Spleen (tissue), 11 donors: ENCODE measurements at regions not wholly inside any gene's neighbourhood (a gene's known extent, or its start where the extent isn't known, plus 50 kb on each side); places are given as distances from the start of the nearest gene placed in this dataset.

Experiments used
- DNase-seq: peaks from one replicate; pipeline ENCODE4 v3.0.0-alpha.2; 2020
- H3K27ac ChIP-seq, 8 donors: fragments of 200-600 bp; sonication (generic) in 7 of 8; 1 replicate in 4 of 8; 2 replicates in 4 of 8; pipeline versions ENCODE4 v1.5.0 to v1.8.0; 2016 to 2021; ENCODE audit warnings: inconsistent platforms in 4 of 8, mild to moderate bottlenecking in 4 of 8, moderate library complexity in 1 of 8
- H3K27me3 ChIP-seq, 7 donors: fragments of 200-600 bp; sonication (generic) in 6 of 7; replicated peaks in 1 of 7; 1 replicate in 4 of 7; 2 replicates in 3 of 7; pipeline versions ENCODE4 v1.5.0 to v1.8.0; 2016 to 2021; ENCODE audit warnings: inconsistent platforms in 3 of 7, mild to moderate bottlenecking in 1 of 7
- H3K36me3 ChIP-seq, 6 donors: fragments of 200-600 bp; sonication (generic) in 5 of 6; 1 replicate in 4 of 6; 2 replicates in 2 of 6; pipeline versions ENCODE4 v1.5.0 to v1.8.0; 2016 to 2021; ENCODE audit warnings: inconsistent platforms in 2 of 6
- H3K4me1 ChIP-seq, 6 donors: fragments of 200-600 bp; sonication (generic) in 5 of 6; 1 replicate in 3 of 6; 2 replicates in 3 of 6; pipeline versions ENCODE4 v1.5.0 to v1.8.0; 2016 to 2021; ENCODE audit warnings: inconsistent platforms in 3 of 6
- H3K4me3 ChIP-seq, 8 donors: fragments of 200-600 bp; sonication (generic) in 7 of 8; 1 replicate in 4 of 8; 2 replicates in 4 of 8; pipeline versions ENCODE4 v1.5.0 to v1.8.0; 2016 to 2021; ENCODE audit warnings: inconsistent platforms in 4 of 8, mild to moderate bottlenecking in 4 of 8, moderate library complexity in 2 of 8
- H3K9me3 ChIP-seq, 8 donors: fragments of 200-600 bp; sonication (generic) in 7 of 8; 1 replicate in 4 of 8; 2 replicates in 4 of 8; pipeline versions ENCODE4 v1.5.0 to v1.8.0; 2016 to 2021; ENCODE audit warnings: inconsistent platforms in 4 of 8
- CTCF ChIP-seq, 11 experiments: fragments of 200-600 bp in 7 of 11; fragments of 450-650 bp in 4 of 11; sonication (generic) in 4 of 11; IDR thresholded peaks in 8 of 11; conservative IDR thresholded peaks in 3 of 11; 1 replicate in 7 of 11; 2 replicates in 4 of 11; pipeline versions ENCODE4 v1.4.0 to v1.8.0; 2016 to 2021; ENCODE audit warnings: antibody characterized with exemption in 11 of 11, inconsistent platforms in 4 of 11, mild to moderate bottlenecking in 1 of 11
- POLR2A ChIP-seq, 3 donors: fragments of 450-650 bp; IDR thresholded peaks; one replicate each; pipeline ENCODE4 v1.5.1; 2017; ENCODE audit warnings: antibody characterized with exemption in 3 of 3, mild to moderate bottlenecking in 1 of 3
- POLR2AphosphoS5 ChIP-seq, 3 donors: sonication (generic); formaldehyde crosslinking; IDR thresholded peaks; one replicate each; pipeline ENCODE4 v1.5.1; 2017; ENCODE audit warnings: antibody characterized with exemption in 3 of 3
- WGBS, 5 donors: extraction: QIAGEN DNeasy Blood & Tissue Kit in 3 of 5; methylation state at CpG; one replicate each; pipeline versions ENCODE4 v1.1.5 to v1.1.7; 2013 to 2018; 5-methylcytosine and 5-hydroxymethylcytosine counted together
- intact Hi-C: fragments of 100-400 bp; cut with DNase I; formaldehyde crosslinking; loops from one replicate; pipeline ENCODE4 v1.15.0; 2023; ENCODE audit warnings: low total_unique reads
- donor health status: healthy with polysubstance abuse.
- donor health status: DM: no; HTN: no; CAD: no; lungs with moderate emphysema.
- donor health status: DM: no; HTN: no; CAD: no.
- donor health status: Bipolar disorder and iron deficiency.
- donor health status: healthy.
- donor health status: DM: no; HTN: no; CAD: no.
- donor health status: DM: yes; HTN: yes; CAD: no.

GRCh38 chr11:128273736-128274135 is 313.6 kb downstream of the ETS1 start:
- Histone ChIP-seq H3K4me3 (no peak overlapping the region), H3K27me3 (no peaks in the 10 kb centered on the region), H3K36me3 (no peaks in the 10 kb centered on the region), H3K9me3 (no peaks in the 10 kb centered on the region), H3K4me1 (peaks cover 4 to 43% (median 13%) of the 10 kb centered on the region in 6 donors), H3K27ac (no peak overlapping the region)
- no peak for DNase-seq
- no peak for TF ChIP-seq POLR2A (IDR thresholded peaks at IDR 0.05)
- no peak for TF ChIP-seq POLR2AphosphoS5 (IDR thresholded peaks at IDR 0.05)
- no peak for TF ChIP-seq CTCF (IDR thresholded peaks at IDR 0.05 in 8 of 11, conservative IDR thresholded peaks at IDR 0.05 in 3 of 11)
- 89 to 100% (median 96%) methylated on average over 2 of the region's 2 CpGs for WGBS, 5 donors
- intact Hi-C loops, result loop anchor here (10.0 kb wide), 1 partner anchor 59 kb away; no protein-coding TSS in a partner anchor

- Histone ChIP-seq H3K27me3 (no peaks in the 10 kb centered on the region), H3K4me1 (peaks cover 4 to 43% (median 13%) of the 10 kb centered on the region in 6 donors), H3K9me3 (no peaks in the 10 kb centered on the region), H3K27ac (peak overlapping the region in 3 of 8 donors; percentile 30 to 57 (median 49)), H3K36me3 (no peaks in the 10 kb centered on the region), H3K4me3 (no peak overlapping the region)
- intact Hi-C loops, result loop anchor here (10.0 kb wide), 1 partner anchor 57 kb away; no protein-coding TSS in a partner anchor
- TF ChIP-seq POLR2A (IDR thresholded peaks at IDR 0.05), result no peak
- no peak for TF ChIP-seq CTCF (IDR thresholded peaks at IDR 0.05 in 8 of 11, conservative IDR thresholded peaks at IDR 0.05 in 3 of 11)
- no peak for TF ChIP-seq POLR2AphosphoS5 (IDR thresholded peaks at IDR 0.05)
- WGBS, 5 donors, result 25 to 63% (median 43%) methylated on average over 1 of the region's 1 CpG
- no peak for DNase-seq
Measured at GRCh38 chr11:128271401-128271800, 316.0 kb downstream of the ETS1 start.

GRCh38 chr11:128269466-128269865 is 317.9 kb downstream of the ETS1 start:
- no peak for TF ChIP-seq POLR2AphosphoS5 (IDR thresholded peaks at IDR 0.05)
- no peak for TF ChIP-seq CTCF (IDR thresholded peaks at IDR 0.05 in 8 of 11, conservative IDR thresholded peaks at IDR 0.05 in 3 of 11)
- TF ChIP-seq POLR2A (IDR thresholded peaks at IDR 0.05), result no peak
- no peaks in the 10 kb centered on the region for H3K27me3 ChIP-seq
- H3K27ac ChIP-seq, result no peak overlapping the region
- WGBS, 5 donors, result 92 to 98% (median 95%) methylated on average over 1 of the region's 1 CpG
- DNase-seq, result no peak
- no peaks in the 10 kb centered on the region for H3K9me3 ChIP-seq
- H3K36me3 ChIP-seq, result no peaks in the 10 kb centered on the region
- no peak overlapping the region for H3K4me3 ChIP-seq
- intact Hi-C loops, result no loop called here
- H3K4me1 ChIP-seq, result peaks cover 4 to 37% (median 13%) of the 10 kb centered on the region in 6 donors

GRCh38 chr11:128266893-128267292 is 320.5 kb downstream of the ETS1 start:
- no peak overlapping the region for H3K27ac ChIP-seq
- H3K9me3 ChIP-seq, result no peaks in the 10 kb centered on the region
- intact Hi-C loops, result no loop called here
- H3K4me1 ChIP-seq, result peaks cover 4 to 26% (median 15%) of the 10 kb centered on the region in 6 donors
- no peak for DNase-seq
- 94 to 97% (median 96%) methylated on average over 2 of the region's 2 CpGs for WGBS, 5 donors
- H3K36me3 ChIP-seq, result no peaks in the 10 kb centered on the region
- TF ChIP-seq POLR2A (IDR thresholded peaks at IDR 0.05), result no peak
- TF ChIP-seq POLR2AphosphoS5 (IDR thresholded peaks at IDR 0.05), result no peak
- no peak for TF ChIP-seq CTCF (IDR thresholded peaks at IDR 0.05 in 8 of 11, conservative IDR thresholded peaks at IDR 0.05 in 3 of 11)
- no peaks in the 10 kb centered on the region for H3K27me3 ChIP-seq
- H3K4me3 ChIP-seq, result no peak overlapping the region
